ENCODE measurements at regions not wholly inside any gene's neighbourhood (a gene's known extent, or its start where the extent isn't known, plus 50 kb on each side); places are given as distances from the start of the nearest gene placed in this dataset.

GRCh38 chr4:79663865-79664264, 255.8 kb upstream of the GK2 start:
- Histone ChIP-seq H3K9me3 (no peaks in the 10 kb centered on the region), H3K4me1 (ENCODE audit: control insufficient read depth in 1 of 2, insufficient read depth in 2 of 2, low read depth in 1 of 2, low read length in 1 of 2) (no peaks in the 10 kb centered on the region), H3K79me2 (ENCODE audit: insufficient read depth) (no peaks in the 10 kb centered on the region), H3F3A (replicated peaks; ENCODE audit: insufficient read depth) (no peaks in the 10 kb centered on the region), H3K4me2 (no peak overlapping the region), H3K27me3 (ENCODE audit: insufficient read depth) (no peaks in the 10 kb centered on the region), H3K9me2 (no peaks in the 10 kb centered on the region), H3K36me3 (replicated peaks in 1 of 2; ENCODE audit: control insufficient read depth in 1 of 2, insufficient read depth in 2 of 2, low read length in 1 of 2) (no peaks in the 10 kb centered on the region), H4K20me1 (ENCODE audit: insufficient read depth) (no peaks in the 10 kb centered on the region), H2AFZ (ENCODE audit: low read depth) (no peak overlapping the region), H3K4me3 (ENCODE audit: low read depth in 2 of 2, low read length in 1 of 2) (no peak overlapping the region), H3K27ac (ENCODE audit: low read depth in 2 of 2, low read length in 1 of 2) (no peak overlapping the region), H3K9ac (no peak overlapping the region)
- POLR2A ChIA-PET: no interaction called here
- DNase-seq: no peak
- 67% methylated on average over 4 of the region's 4 CpGs for WGBS (ENCODE audit: low lambda C conversion rate)
- CTCF ChIA-PET: no interaction called here
- TF ChIP-seq TAF1 (IDR thresholded peaks at IDR 0.05; ENCODE audit: borderline replicate concordance, low read depth, low read length): no peak
- TF ChIP-seq TEAD4 (IDR thresholded peaks at IDR 0.05; ENCODE audit: borderline replicate concordance, insufficient read depth): no peak
- TF ChIP-seq CHD2 (IDR thresholded peaks at IDR 0.05; ENCODE audit: low read length, partially characterized antibody): no peak
- no peak for TF ChIP-seq RAD21 (IDR thresholded peaks at IDR 0.05; ENCODE audit: low read length)
- TF ChIP-seq, protein P1, sequence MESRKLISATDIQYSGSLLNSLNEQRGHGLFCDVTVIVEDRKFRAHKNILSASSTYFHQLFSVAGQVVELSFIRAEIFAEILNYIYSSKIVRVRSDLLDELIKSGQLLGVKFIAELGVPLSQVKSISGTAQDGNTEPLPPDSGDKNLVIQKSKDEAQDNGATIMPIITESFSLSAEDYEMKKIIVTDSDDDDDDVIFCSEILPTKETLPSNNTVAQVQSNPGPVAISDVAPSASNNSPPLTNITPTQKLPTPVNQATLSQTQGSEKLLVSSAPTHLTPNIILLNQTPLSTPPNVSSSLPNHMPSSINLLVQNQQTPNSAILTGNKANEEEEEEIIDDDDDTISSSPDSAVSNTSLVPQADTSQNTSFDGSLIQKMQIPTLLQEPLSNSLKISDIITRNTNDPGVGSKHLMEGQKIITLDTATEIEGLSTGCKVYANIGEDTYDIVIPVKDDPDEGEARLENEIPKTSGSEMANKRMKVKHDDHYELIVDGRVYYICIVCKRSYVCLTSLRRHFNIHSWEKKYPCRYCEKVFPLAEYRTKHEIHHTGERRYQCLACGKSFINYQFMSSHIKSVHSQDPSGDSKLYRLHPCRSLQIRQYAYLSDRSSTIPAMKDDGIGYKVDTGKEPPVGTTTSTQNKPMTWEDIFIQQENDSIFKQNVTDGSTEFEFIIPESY (IDR thresholded peaks at IDR 0.05; ENCODE audit: borderline replicate concordance, low read depth): no peak
- TF ChIP-seq GATA2 (CRISPR knock-in tag; IDR thresholded peaks at IDR 0.05): no peak
- TF ChIP-seq ELF1 (IDR thresholded peaks at IDR 0.05): no peak
- TF ChIP-seq, protein P2, sequence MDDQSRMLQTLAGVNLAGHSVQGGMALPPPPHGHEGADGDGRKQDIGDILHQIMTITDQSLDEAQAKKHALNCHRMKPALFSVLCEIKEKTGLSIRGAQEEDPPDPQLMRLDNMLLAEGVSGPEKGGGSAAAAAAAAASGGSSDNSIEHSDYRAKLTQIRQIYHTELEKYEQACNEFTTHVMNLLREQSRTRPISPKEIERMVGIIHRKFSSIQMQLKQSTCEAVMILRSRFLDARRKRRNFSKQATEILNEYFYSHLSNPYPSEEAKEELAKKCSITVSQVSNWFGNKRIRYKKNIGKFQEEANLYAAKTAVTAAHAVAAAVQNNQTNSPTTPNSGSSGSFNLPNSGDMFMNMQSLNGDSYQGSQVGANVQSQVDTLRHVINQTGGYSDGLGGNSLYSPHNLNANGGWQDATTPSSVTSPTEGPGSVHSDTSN (IDR thresholded peaks at IDR 0.05): no peak
- no peak for TF ChIP-seq GABPA (IDR thresholded peaks at IDR 0.05; ENCODE audit: low read depth)

DNA sequence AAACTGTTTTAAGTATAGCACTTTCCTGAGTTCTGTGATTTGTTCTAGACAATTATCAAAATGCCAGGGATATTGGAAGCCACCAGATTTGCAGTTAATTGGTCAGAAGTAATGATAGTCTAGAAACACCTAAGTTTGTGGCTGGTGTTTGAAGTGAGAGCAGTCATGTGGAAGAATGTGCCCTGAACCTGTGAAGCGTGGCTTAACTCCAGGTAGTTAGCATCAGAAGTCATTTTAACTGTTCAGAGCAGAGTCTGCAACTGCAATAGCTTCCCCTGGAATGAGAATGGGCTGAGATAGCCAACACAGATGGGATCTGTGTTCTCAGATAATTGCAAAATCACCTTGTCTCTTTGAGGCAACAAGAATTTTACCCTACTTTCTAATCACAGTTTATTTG, 255.1 kb upstream of the GK2 start:
- WGBS (ENCODE audit: low lambda C conversion rate): 27% methylated on average over 1 of the region's 1 CpG
- DNase-seq: no peak
- H3K9me3 ChIP-seq: no peaks in the 10 kb centered on the region
- H3K36me3 ChIP-seq (replicated peaks in 1 of 2; ENCODE audit: control insufficient read depth in 1 of 2, insufficient read depth in 2 of 2, low read length in 1 of 2): no peaks in the 10 kb centered on the region
- POLR2A ChIA-PET: no interaction called here
- no peak overlapping the region for H3K9ac ChIP-seq
- no peaks in the 10 kb centered on the region for H3K9me2 ChIP-seq
- no peaks in the 10 kb centered on the region for H3K27me3 ChIP-seq (ENCODE audit: insufficient read depth)
- H4K20me1 ChIP-seq (ENCODE audit: insufficient read depth): no peaks in the 10 kb centered on the region
- H2AFZ ChIP-seq (ENCODE audit: low read depth): no peak overlapping the region
- TF ChIP-seq FOXM1 (IDR thresholded peaks at IDR 0.05; ENCODE audit: low read depth) (no peak), MXI1 (IDR thresholded peaks at IDR 0.05; ENCODE audit: low read depth, low read length) (no peak), JUND (IDR thresholded peaks at IDR 0.05) (no peak), RAD21 (IDR thresholded peaks at IDR 0.05; ENCODE audit: low read length) (no peak), EP300 (IDR thresholded peaks at IDR 0.05; ENCODE audit: borderline replicate concordance in 1 of 2, low read depth in 1 of 2, low read length in 1 of 2) (no peak), RXRA (IDR thresholded peaks at IDR 0.05; ENCODE audit: borderline replicate concordance, low read depth) (no peak), SMC3 (IDR thresholded peaks at IDR 0.05; ENCODE audit: low read depth, low read length) (no peak), MEF2A (IDR thresholded peaks at IDR 0.05; ENCODE audit: borderline replicate concordance, low read depth) (no peak), RFX5 (IDR thresholded peaks at IDR 0.05; ENCODE audit: low read length) (no peak), IRF3 (IDR thresholded peaks at IDR 0.05; ENCODE audit: low read depth, low read length) (no peak), YY1 (IDR thresholded peaks at IDR 0.05; ENCODE audit: low read depth) (no peak), EZH2phosphoT487 (IDR thresholded peaks at IDR 0.05; ENCODE audit: borderline replicate concordance, low read depth) (no peak)
- TF ChIP-seq, protein P2 (IDR thresholded peaks at IDR 0.05): no peak
- TF ChIP-seq, protein P3, sequence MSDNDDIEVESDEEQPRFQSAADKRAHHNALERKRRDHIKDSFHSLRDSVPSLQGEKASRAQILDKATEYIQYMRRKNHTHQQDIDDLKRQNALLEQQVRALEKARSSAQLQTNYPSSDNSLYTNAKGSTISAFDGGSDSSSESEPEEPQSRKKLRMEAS (IDR thresholded peaks at IDR 0.05; ENCODE audit: low read depth): no peak
- H3K4me2 ChIP-seq: no peak overlapping the region
- H3F3A ChIP-seq (replicated peaks; ENCODE audit: insufficient read depth): no peaks in the 10 kb centered on the region
- no peak overlapping the region for H3K27ac ChIP-seq (ENCODE audit: low read depth in 2 of 2, low read length in 1 of 2)
- no peak overlapping the region for H3K4me3 ChIP-seq (ENCODE audit: low read depth in 2 of 2, low read length in 1 of 2)
- CTCF ChIA-PET: interaction anchor here (0.6 kb wide), 1 partner anchor 462 kb away, joined by 3 read pairs; no protein-coding TSS in a partner anchor
- H3K79me2 ChIP-seq (ENCODE audit: insufficient read depth): no peaks in the 10 kb centered on the region
- no peaks in the 10 kb centered on the region for H3K4me1 ChIP-seq (ENCODE audit: control insufficient read depth in 1 of 2, insufficient read depth in 2 of 2, low read depth in 1 of 2, low read length in 1 of 2)

All from SK-N-SH (cell line).